ENCODE measurements at regions not wholly inside any gene's neighbourhood (a gene's known extent, or its start where the extent isn't known, plus 50 kb on each side); places are given as distances from the start of the nearest gene placed in this dataset.

DNA sequence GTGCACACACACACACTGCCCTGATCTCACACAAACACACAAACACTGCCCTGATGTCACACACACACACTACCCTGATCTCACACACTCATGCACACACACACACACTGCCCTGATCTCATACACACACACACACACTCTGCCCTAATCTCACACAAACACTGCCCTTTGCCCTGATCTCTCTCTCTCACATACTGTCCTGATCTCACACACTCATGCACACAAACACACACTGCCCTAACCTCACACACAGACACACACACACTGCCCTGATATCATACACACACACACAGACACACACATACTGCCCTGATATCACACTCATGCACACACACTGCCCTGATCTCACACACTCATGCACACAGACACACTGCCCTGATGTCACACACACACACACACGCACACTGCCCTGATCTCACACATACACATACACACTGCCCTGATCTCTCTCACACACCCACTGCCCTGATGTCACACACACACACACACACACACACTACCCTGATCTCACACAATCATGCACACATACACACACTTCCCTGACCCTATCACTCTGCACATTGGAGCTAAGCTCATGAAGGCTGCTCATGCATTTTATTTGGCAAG is 97.6 kb upstream of the DIO3 start:
- intact Hi-C loops (cut with micrococcal nuclease; ENCODE audit: unreplicated experiment), result no loop called here
- Histone ChIP-seq H3K9me2 (ENCODE audit: insufficient read depth, low read length) (no peaks in the 10 kb centered on the region), H2AFZ (ENCODE audit: low read length) (no peak overlapping the region), H3K4me2 (ENCODE audit: low read length) (no peak overlapping the region), H3K4me1 (ENCODE audit: insufficient read depth, low read length, poor library complexity, severe bottlenecking) (peaks cover 7% of the 10 kb centered on the region), H3K79me2 (ENCODE audit: insufficient read depth, low read depth, low read length) (no peaks in the 10 kb centered on the region), H3K36me3 (ENCODE audit: insufficient read depth, low read length) (no peaks in the 10 kb centered on the region), H3K9me3 (ENCODE audit: low read length) (no peaks in the 10 kb centered on the region), H3K27ac (ENCODE audit: low read depth, low read length, poor library complexity, severe bottlenecking) (no peak overlapping the region), H3K4me3 (ENCODE audit: low read depth, low read length, poor library complexity, severe bottlenecking) (no peak overlapping the region), H4K20me1 (ENCODE audit: insufficient read depth, low read length) (no peaks in the 10 kb centered on the region)
- no peak for TF ChIP-seq EZH2phosphoT487 (IDR thresholded peaks at IDR 0.05; ENCODE audit: borderline replicate concordance, low read depth, low read length)
- TF ChIP-seq CTCF (conservative IDR thresholded peaks at IDR 0.05; ENCODE audit: low read length), result no peak
- CTCF ChIA-PET (ENCODE audit: unreplicated experiment), result no interaction called here
- no TSS peak for BruUV-seq (replicated peaks)
- POLR2A ChIA-PET, result no interaction called here
- no peak for DNase-seq (ENCODE audit: low spot score)

DNA sequence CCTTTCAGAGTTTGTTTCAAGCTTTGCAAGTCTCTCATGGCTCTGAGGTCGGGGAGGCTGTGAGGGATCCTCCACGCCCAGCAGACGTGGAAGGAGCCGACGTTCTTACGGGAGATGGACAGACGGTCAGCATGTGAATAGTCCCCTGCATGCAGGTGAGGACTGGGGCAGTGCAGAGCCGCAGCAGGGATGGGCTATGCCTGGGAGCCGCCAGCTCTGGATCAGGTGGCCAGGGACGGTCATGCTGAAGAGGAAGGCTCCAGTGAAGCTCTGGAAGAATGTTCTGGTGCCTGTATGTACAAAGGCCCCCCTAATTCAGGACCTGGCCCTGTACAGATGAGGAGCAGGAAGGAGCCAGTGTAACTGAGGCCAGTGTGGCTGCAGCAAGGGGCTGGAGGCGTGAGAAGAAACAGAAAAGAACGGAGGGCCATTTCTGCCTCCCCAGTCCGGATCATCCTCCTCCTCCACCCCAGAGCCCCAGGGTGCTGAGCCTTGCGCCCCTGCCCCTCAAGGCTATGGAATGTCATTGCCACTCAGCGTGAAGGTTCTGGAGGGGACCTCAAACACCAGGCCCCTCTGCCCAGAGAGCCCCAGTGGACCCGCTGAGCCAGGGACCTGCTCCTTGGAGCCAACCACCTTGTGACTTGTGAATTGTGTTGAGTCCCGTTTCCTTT is 96.8 kb upstream of the DIO3 start:
- BruUV-seq (replicated peaks), result no TSS peak
- H3K4me1 ChIP-seq (ENCODE audit: insufficient read depth, low read length, poor library complexity, severe bottlenecking), result peaks cover 7% of the 10 kb centered on the region
- H3K9me3 ChIP-seq (ENCODE audit: low read length), result no peaks in the 10 kb centered on the region
- H4K20me1 ChIP-seq (ENCODE audit: insufficient read depth, low read length), result no peaks in the 10 kb centered on the region
- H3K9me2 ChIP-seq (ENCODE audit: insufficient read depth, low read length), result no peaks in the 10 kb centered on the region
- H3K4me2 ChIP-seq (ENCODE audit: low read length), result no peak overlapping the region
- intact Hi-C loops (cut with micrococcal nuclease; ENCODE audit: unreplicated experiment), result no loop called here
- no peak overlapping the region for H3K4me3 ChIP-seq (ENCODE audit: low read depth, low read length, poor library complexity, severe bottlenecking)
- POLR2A ChIA-PET, result no interaction called here
- CTCF ChIA-PET (ENCODE audit: unreplicated experiment), result no interaction called here
- no peak for DNase-seq (ENCODE audit: low spot score)
- no peaks in the 10 kb centered on the region for H3K36me3 ChIP-seq (ENCODE audit: insufficient read depth, low read length)
- TF ChIP-seq CTCF (conservative IDR thresholded peaks at IDR 0.05; ENCODE audit: low read length), result no peak
- no peak for TF ChIP-seq EZH2phosphoT487 (IDR thresholded peaks at IDR 0.05; ENCODE audit: borderline replicate concordance, low read depth, low read length)
- no peaks in the 10 kb centered on the region for H3K79me2 ChIP-seq (ENCODE audit: insufficient read depth, low read depth, low read length)
- no peak overlapping the region for H2AFZ ChIP-seq (ENCODE audit: low read length)
- no peak overlapping the region for H3K27ac ChIP-seq (ENCODE audit: low read depth, low read length, poor library complexity, severe bottlenecking)

Data from OCI-LY7 (cell line).